ENCODE measurements at regions not wholly inside any gene's neighbourhood (a gene's known extent, or its start where the extent isn't known, plus 50 kb on each side); places are given as distances from the start of the nearest gene placed in this dataset.

GRCh38 chr10:78533776-78534175 is 500.1 kb downstream of the RPS24 start:
- DNase-seq (ENCODE audit: low read depth in 2 of 2) = no peak
- Histone ChIP-seq H3K4me3 (replicated peaks in 1 of 4; ENCODE audit: control extremely low read depth in 1 of 4, insufficient read depth in 1 of 4, low read depth in 3 of 4, low read length in 4 of 4) (no peak overlapping the region), H2AFZ (ENCODE audit: low read length) (no peak overlapping the region), H3K4me1 (ENCODE audit: control insufficient read depth, extremely low read depth, insufficient read depth, low read length) (no peaks in the 10 kb centered on the region), H3K79me2 (ENCODE audit: control insufficient read depth, insufficient read depth, low read length) (no peaks in the 10 kb centered on the region), H3K36me3 (ENCODE audit: control insufficient read depth, insufficient read depth, low read length) (no peaks in the 10 kb centered on the region), H3K27ac (ENCODE audit: insufficient read depth, low read length) (no peak overlapping the region), H3K4me2 (ENCODE audit: extremely low read depth, insufficient read depth, low read length) (no peak overlapping the region), H4K20me1 (ENCODE audit: control insufficient read depth, extremely low read depth, insufficient read depth, low read length) (no peaks in the 10 kb centered on the region), H3K9ac (ENCODE audit: insufficient read depth, low read length) (no peak overlapping the region), H3K27me3 (ENCODE audit: control insufficient read depth, insufficient read depth, low read length) (no peaks in the 10 kb centered on the region), H3K9me3 (ENCODE audit: control insufficient read depth, insufficient read depth, low read depth, low read length) (no peaks in the 10 kb centered on the region)
- TF ChIP-seq, protein P1, sequence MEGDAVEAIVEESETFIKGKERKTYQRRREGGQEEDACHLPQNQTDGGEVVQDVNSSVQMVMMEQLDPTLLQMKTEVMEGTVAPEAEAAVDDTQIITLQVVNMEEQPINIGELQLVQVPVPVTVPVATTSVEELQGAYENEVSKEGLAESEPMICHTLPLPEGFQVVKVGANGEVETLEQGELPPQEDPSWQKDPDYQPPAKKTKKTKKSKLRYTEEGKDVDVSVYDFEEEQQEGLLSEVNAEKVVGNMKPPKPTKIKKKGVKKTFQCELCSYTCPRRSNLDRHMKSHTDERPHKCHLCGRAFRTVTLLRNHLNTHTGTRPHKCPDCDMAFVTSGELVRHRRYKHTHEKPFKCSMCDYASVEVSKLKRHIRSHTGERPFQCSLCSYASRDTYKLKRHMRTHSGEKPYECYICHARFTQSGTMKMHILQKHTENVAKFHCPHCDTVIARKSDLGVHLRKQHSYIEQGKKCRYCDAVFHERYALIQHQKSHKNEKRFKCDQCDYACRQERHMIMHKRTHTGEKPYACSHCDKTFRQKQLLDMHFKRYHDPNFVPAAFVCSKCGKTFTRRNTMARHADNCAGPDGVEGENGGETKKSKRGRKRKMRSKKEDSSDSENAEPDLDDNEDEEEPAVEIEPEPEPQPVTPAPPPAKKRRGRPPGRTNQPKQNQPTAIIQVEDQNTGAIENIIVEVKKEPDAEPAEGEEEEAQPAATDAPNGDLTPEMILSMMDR (conservative IDR thresholded peaks at IDR 0.05 in 1 of 2, IDR thresholded peaks at IDR 0.05 in 1 of 2; ENCODE audit: low read depth in 1 of 2, low read length in 2 of 2) = no peak
- no peak for TF ChIP-seq EZH2 (IDR thresholded peaks at IDR 0.05; ENCODE audit: low read length, missing control alignments)

DNA sequence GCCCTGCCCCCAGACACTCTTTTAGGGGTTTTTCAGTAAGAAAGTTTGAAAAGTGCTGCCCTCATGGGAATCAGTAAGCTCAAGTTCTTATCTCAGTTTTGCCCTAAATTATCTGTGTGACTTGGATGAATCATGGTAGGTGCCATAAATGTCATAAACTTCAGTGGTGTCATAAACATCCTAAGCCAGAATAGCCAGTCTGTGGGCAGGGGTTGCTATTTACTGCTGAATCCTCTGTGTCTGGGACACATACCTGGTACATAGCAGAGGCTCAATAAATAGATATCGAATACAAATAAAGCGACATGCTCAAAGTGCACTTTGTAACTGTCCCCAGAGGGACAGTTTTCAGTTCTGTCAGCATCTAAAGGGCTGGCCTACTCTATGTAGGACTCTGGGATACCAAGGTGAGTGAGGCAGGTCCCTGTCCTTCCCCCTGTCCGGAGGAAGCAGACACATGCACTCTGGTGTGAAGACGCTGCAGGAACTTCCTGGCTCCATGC is 502.1 kb downstream of the RPS24 start:
- TF ChIP-seq EZH2 (IDR thresholded peaks at IDR 0.05; ENCODE audit: low read length, missing control alignments) = no peak
- TF ChIP-seq, protein P1 (conservative IDR thresholded peaks at IDR 0.05 in 1 of 2, IDR thresholded peaks at IDR 0.05 in 1 of 2; ENCODE audit: low read depth in 1 of 2, low read length in 2 of 2) = no peak
- H3K27me3 ChIP-seq (ENCODE audit: control insufficient read depth, insufficient read depth, low read length) = no peaks in the 10 kb centered on the region
- no peaks in the 10 kb centered on the region for H3K9me3 ChIP-seq (ENCODE audit: control insufficient read depth, insufficient read depth, low read depth, low read length)
- DNase-seq (ENCODE audit: low read depth in 2 of 2) = no peak
- no peaks in the 10 kb centered on the region for H3K36me3 ChIP-seq (ENCODE audit: control insufficient read depth, insufficient read depth, low read length)
- H4K20me1 ChIP-seq (ENCODE audit: control insufficient read depth, extremely low read depth, insufficient read depth, low read length) = no peaks in the 10 kb centered on the region
- H3K4me1 ChIP-seq (ENCODE audit: control insufficient read depth, extremely low read depth, insufficient read depth, low read length) = no peaks in the 10 kb centered on the region
- H2AFZ ChIP-seq (ENCODE audit: low read length) = no peak overlapping the region
- no peak overlapping the region for H3K9ac ChIP-seq (ENCODE audit: insufficient read depth, low read length)
- no peak overlapping the region for H3K4me3 ChIP-seq (replicated peaks in 1 of 4; ENCODE audit: control extremely low read depth in 1 of 4, insufficient read depth in 1 of 4, low read depth in 3 of 4, low read length in 4 of 4)
- H3K27ac ChIP-seq (ENCODE audit: insufficient read depth, low read length) = no peak overlapping the region
- no peaks in the 10 kb centered on the region for H3K79me2 ChIP-seq (ENCODE audit: control insufficient read depth, insufficient read depth, low read length)
- H3K4me2 ChIP-seq (ENCODE audit: extremely low read depth, insufficient read depth, low read length) = no peak overlapping the region

- H4K20me1 ChIP-seq (ENCODE audit: control insufficient read depth, extremely low read depth, insufficient read depth, low read length) = no peaks in the 10 kb centered on the region
- no peaks in the 10 kb centered on the region for H3K9me3 ChIP-seq (ENCODE audit: control insufficient read depth, insufficient read depth, low read depth, low read length)
- H3K4me3 ChIP-seq (replicated peaks in 1 of 4; ENCODE audit: control extremely low read depth in 1 of 4, insufficient read depth in 1 of 4, low read depth in 3 of 4, low read length in 4 of 4) = no peak overlapping the region
- no peak overlapping the region for H3K4me2 ChIP-seq (ENCODE audit: extremely low read depth, insufficient read depth, low read length)
- H3K79me2 ChIP-seq (ENCODE audit: control insufficient read depth, insufficient read depth, low read length) = no peaks in the 10 kb centered on the region
- no peak for DNase-seq (ENCODE audit: low read depth in 2 of 2)
- no peak overlapping the region for H3K9ac ChIP-seq (ENCODE audit: insufficient read depth, low read length)
- no peaks in the 10 kb centered on the region for H3K27me3 ChIP-seq (ENCODE audit: control insufficient read depth, insufficient read depth, low read length)
- no peak overlapping the region for H3K27ac ChIP-seq (ENCODE audit: insufficient read depth, low read length)
- H3K4me1 ChIP-seq (ENCODE audit: control insufficient read depth, extremely low read depth, insufficient read depth, low read length) = peaks cover under 1% of the 10 kb centered on the region
- TF ChIP-seq, protein P1 (conservative IDR thresholded peaks at IDR 0.05 in 1 of 2, IDR thresholded peaks at IDR 0.05 in 1 of 2; ENCODE audit: low read depth in 1 of 2, low read length in 2 of 2) = no peak
- TF ChIP-seq EZH2 (IDR thresholded peaks at IDR 0.05; ENCODE audit: low read length, missing control alignments) = no peak
- H3K36me3 ChIP-seq (ENCODE audit: control insufficient read depth, insufficient read depth, low read length) = no peaks in the 10 kb centered on the region
- H2AFZ ChIP-seq (ENCODE audit: low read length) = no peak overlapping the region
Measured at GRCh38 chr10:78537018-78537417, 503.4 kb downstream of the RPS24 start.
